ENCODE measurements at regions not wholly inside any gene's neighbourhood (a gene's known extent, or its start where the extent isn't known, plus 50 kb on each side); places are given as distances from the start of the nearest gene placed in this dataset.

DNA sequence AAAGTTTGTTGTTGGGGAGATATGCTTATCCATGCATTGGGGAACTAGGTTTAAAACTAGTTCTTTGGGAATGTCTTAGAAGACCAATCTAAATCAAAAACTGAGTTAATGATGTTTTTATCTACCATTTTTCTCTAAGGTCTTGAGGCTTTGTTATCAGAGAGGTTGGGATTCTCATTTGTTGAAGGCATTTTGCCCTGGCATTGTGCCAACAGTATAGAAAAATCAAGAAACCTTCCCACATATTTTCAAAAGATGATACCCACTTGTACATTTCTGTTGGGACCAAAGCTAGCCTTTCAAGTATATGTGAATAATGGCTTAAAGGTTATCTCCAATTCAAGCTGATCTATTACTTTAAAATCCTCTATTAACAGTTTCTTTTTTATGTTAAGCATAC, 419.8 kb upstream of the KIF2A start:
- intact Hi-C loops (cut with micrococcal nuclease), result no loop called here
- CTCF ChIA-PET, result no interaction called here
- no peak overlapping the region for H2AFZ ChIP-seq (ENCODE audit: low read depth, low read length)
- no peaks in the 10 kb centered on the region for H3K79me2 ChIP-seq (ENCODE audit: control insufficient read depth, insufficient read depth, low read length)
- TF ChIP-seq GATA2 (IDR thresholded peaks at IDR 0.05; ENCODE audit: insufficient read depth, insufficient read length, low read depth, low read length), result no peak
- TF ChIP-seq JUN (IDR thresholded peaks at IDR 0.05; ENCODE audit: borderline replicate concordance, insufficient read depth, insufficient read length, low read depth), result no peak
- TF ChIP-seq POLR2A (IDR thresholded peaks at IDR 0.05; ENCODE audit: low read depth, low read length), result no peak
- TF ChIP-seq POLR2AphosphoS5 (IDR thresholded peaks at IDR 0.05; ENCODE audit: insufficient read depth, low read depth, low read length), result no peak
- no peak for TF ChIP-seq FOS (IDR thresholded peaks at IDR 0.05; ENCODE audit: borderline replicate concordance, insufficient read depth, low read length)
- TF ChIP-seq EZH2 (IDR thresholded peaks at IDR 0.05; ENCODE audit: borderline replicate concordance, low read depth, low read length, severe bottlenecking), result no peak
- TF ChIP-seq MAX (IDR thresholded peaks at IDR 0.05; ENCODE audit: insufficient read depth, insufficient read length), result no peak
- TF ChIP-seq MYC (IDR thresholded peaks at IDR 0.05; ENCODE audit: low read depth, low read length), result no peak
- TF ChIP-seq CTCF (IDR thresholded peaks at IDR 0.05; ENCODE audit: extremely low read depth in 1 of 2, insufficient read depth in 1 of 2, low read depth in 1 of 2, low read length in 2 of 2), result no peak
- H3K4me3 ChIP-seq (replicated peaks in 1 of 3; ENCODE audit: insufficient read depth in 1 of 3, low read depth in 1 of 3, low read length in 3 of 3), result no peak overlapping the region
- no peak overlapping the region for H3K27ac ChIP-seq (ENCODE audit: insufficient read depth, low read depth, low read length)
- DNase-seq (ENCODE audit: low read depth, low spot score) (no peak), FAIRE-seq (no peak)
- BruUV-seq (replicated peaks), result no TSS peak
- no peak overlapping the region for H3K4me2 ChIP-seq (ENCODE audit: insufficient read depth, low read length)
- dilution Hi-C loops (cut with MboI; ENCODE audit: extremely low pct_ligation_motif_present, low sequenced_read_pairs), result no loop called here
- H3K9ac ChIP-seq (replicated peaks; ENCODE audit: extremely low read depth, insufficient read depth, low read length), result no peak overlapping the region
- H3K9me3 ChIP-seq (replicated peaks; ENCODE audit: control insufficient read depth, insufficient read depth, low read length), result no peaks in the 10 kb centered on the region
- H4K20me1 ChIP-seq (replicated peaks; ENCODE audit: control insufficient read depth, extremely low read depth, insufficient read depth, low read length), result no peaks in the 10 kb centered on the region
- H3K36me3 ChIP-seq (ENCODE audit: control insufficient read depth in 2 of 2, extremely low read depth in 1 of 2, insufficient read depth in 2 of 2, low read length in 2 of 2), result no peaks in the 10 kb centered on the region
- no peaks in the 10 kb centered on the region for H3K9me1 ChIP-seq (replicated peaks; ENCODE audit: control insufficient read depth, extremely low read depth, insufficient read depth, low read length)
- no peaks in the 10 kb centered on the region for H3K27me3 ChIP-seq (ENCODE audit: control insufficient read depth in 2 of 2, insufficient read depth in 2 of 2, low read length in 2 of 2)
- POLR2A ChIA-PET, result no interaction called here
- no peaks in the 10 kb centered on the region for H3K4me1 ChIP-seq (ENCODE audit: control insufficient read depth, extremely low read depth, insufficient read depth, low read length)
